SK-N-SH treated with all-trans-retinoic acid at 6 μM for 48 hours (cell line): ENCODE measurements at regions not wholly inside any gene's neighbourhood (a gene's known extent, or its start where the extent isn't known, plus 50 kb on each side); places are given as distances from the start of the nearest gene placed in this dataset.

Experiments
- ATAC-seq: fragments of 200-7000 bp; cut with Tn5 transposase; 3 replicates; pipeline ENCODE4 v1.9.1; 2020; ENCODE audit warnings: mild to moderate bottlenecking, moderate library complexity
- ARNTL ChIP-seq: fragments of 450-650 bp; formaldehyde crosslinking; IDR thresholded peaks from 2 replicates; pipeline ENCODE4 v1.5.0; 2020; ENCODE audit warnings: low read depth, mild to moderate bottlenecking, moderate library complexity, borderline replicate concordance
- BACH2 ChIP-seq: fragments of 250-450 bp; sonication (Bioruptor Pico); IDR thresholded peaks from 2 replicates; pipeline ENCODE4 v1.9.0; 2021; ENCODE audit warnings: mild to moderate bottlenecking, borderline replicate concordance
- CREB5 ChIP-seq: fragments of 250-450 bp; sonication (Bioruptor Pico); IDR thresholded peaks from 2 replicates; pipeline ENCODE4 v1.5.1; 2020; ENCODE audit warnings: low read depth, mild to moderate bottlenecking, moderate library complexity
- CSDC2 ChIP-seq: fragments of 250-450 bp; sonication (Bioruptor Pico); IDR thresholded peaks from 2 replicates; pipeline ENCODE4 v1.5.0; 2020; ENCODE audit warnings: mild to moderate bottlenecking, moderate library complexity
- CSRNP3 ChIP-seq: fragments of 250-450 bp; sonication (Bioruptor Pico); IDR thresholded peaks from 2 replicates; pipeline ENCODE4 v1.5.1; 2021; ENCODE audit warnings: mild to moderate bottlenecking, moderate library complexity
- GLIS3 ChIP-seq: fragments of 250-450 bp; sonication (Bioruptor Pico); IDR thresholded peaks from 2 replicates; pipeline ENCODE4 v1.5.0; 2020; ENCODE audit warnings: mild to moderate bottlenecking, moderate library complexity
- ISL1 ChIP-seq: fragments of 250-450 bp; sonication (Bioruptor Pico); IDR thresholded peaks from 2 replicates; pipeline ENCODE4 v2.1.2; 2022; ENCODE audit warnings: mild to moderate bottlenecking, moderate library complexity
- OSR1 ChIP-seq: fragments of 250-450 bp; sonication (Bioruptor Pico); IDR thresholded peaks from 2 replicates; pipeline ENCODE4 v1.8.0; 2022; ENCODE audit warnings: moderate library complexity, mild to moderate bottlenecking, inconsistent platforms
- PATZ1 ChIP-seq: fragments of 250-450 bp; sonication (Bioruptor Pico); IDR thresholded peaks from 2 replicates; pipeline ENCODE4 v1.8.0; 2020; ENCODE audit warnings: mild to moderate bottlenecking, moderate library complexity, borderline replicate concordance
- POU6F1 ChIP-seq: fragments of 250-450 bp; sonication (Bioruptor Pico); IDR thresholded peaks from 2 replicates; pipeline ENCODE4 v1.8.0; 2021; ENCODE audit warnings: low read depth, mild to moderate bottlenecking, moderate library complexity, borderline replicate concordance
- PPARA ChIP-seq: fragments of 250-450 bp; sonication (Bioruptor Pico); IDR thresholded peaks from 2 replicates; pipeline ENCODE4 v1.5.0; 2020; ENCODE audit warnings: mild to moderate bottlenecking, borderline replicate concordance
- RARB ChIP-seq: fragments of 250-450 bp; sonication (Bioruptor Pico); IDR thresholded peaks from 2 replicates; pipeline ENCODE4 v1.8.0; 2021; ENCODE audit warnings: mild to moderate bottlenecking, moderate library complexity
- SNAI2 ChIP-seq: fragments of 250-450 bp; sonication (Bioruptor Pico); IDR thresholded peaks from 2 replicates; pipeline ENCODE4 v1.5.0; 2020; ENCODE audit warnings: mild to moderate bottlenecking, moderate library complexity
- TCF4 ChIP-seq: fragments of 250-450 bp; sonication (Bioruptor Pico); IDR thresholded peaks from 2 replicates; pipeline ENCODE4 v1.8.0; 2021; ENCODE audit warnings: mild to moderate bottlenecking, moderate library complexity, borderline replicate concordance
- TOX ChIP-seq: fragments of 250-450 bp; sonication (Bioruptor Pico); IDR thresholded peaks from 2 replicates; pipeline ENCODE4 v1.8.0; 2021; ENCODE audit warnings: mild to moderate bottlenecking, moderate library complexity, borderline replicate concordance
- TSHZ2 ChIP-seq: fragments of 250-450 bp; sonication (Bioruptor Pico); IDR thresholded peaks from 2 replicates; pipeline ENCODE4 v1.5.0; 2020; ENCODE audit warnings: mild to moderate bottlenecking, moderate library complexity
- ZC3H10 ChIP-seq: fragments of 250-450 bp; sonication (Bioruptor Pico); IDR thresholded peaks from 2 replicates; pipeline ENCODE4 v1.5.1; 2021; ENCODE audit warnings: mild to moderate bottlenecking, moderate library complexity
- ZFP30 ChIP-seq: fragments of 450-650 bp; formaldehyde crosslinking; IDR thresholded peaks from 2 replicates; pipeline ENCODE4 v1.5.0; 2022; ENCODE audit warnings: mild to moderate bottlenecking, moderate library complexity
- ZNF8 ChIP-seq: fragments of 450-650 bp; formaldehyde crosslinking; IDR thresholded peaks from 2 replicates; pipeline ENCODE4 v1.5.0; 2020; ENCODE audit warnings: mild to moderate bottlenecking, moderate library complexity

- ATAC-seq = no peak
- no peak for TF ChIP-seq BACH2 (CRISPR knock-in tag)
- TF ChIP-seq SNAI2 (CRISPR knock-in tag) = no peak
- no peak for TF ChIP-seq PPARA (CRISPR knock-in tag)
- no peak for TF ChIP-seq ARNTL
- no peak for TF ChIP-seq POU6F1 (CRISPR knock-in tag)
- no peak for TF ChIP-seq RARB (CRISPR knock-in tag)
- no peak for TF ChIP-seq ZC3H10 (CRISPR knock-in tag)
- no peak for TF ChIP-seq TOX (CRISPR knock-in tag)
- no peak for TF ChIP-seq CSRNP3 (CRISPR knock-in tag)
- TF ChIP-seq TCF4 (CRISPR knock-in tag) = no peak
- TF ChIP-seq TSHZ2 (CRISPR knock-in tag) = no peak
- TF ChIP-seq OSR1 (CRISPR knock-in tag) = no peak
- TF ChIP-seq CREB5 (CRISPR knock-in tag) = no peak
- no peak for TF ChIP-seq ZNF8 (CRISPR knock-in tag)
Measured at GRCh38 chr10:131001438-131001837, 310.1 kb downstream of the TCERG1L start.

- no peak for ATAC-seq
- TF ChIP-seq ZFP30 (no peak), ISL1 (CRISPR knock-in tag) (no peak), GLIS3 (CRISPR knock-in tag) (no peak), ZC3H10 (CRISPR knock-in tag) (no peak), OSR1 (CRISPR knock-in tag) (no peak), POU6F1 (CRISPR knock-in tag) (no peak), BACH2 (CRISPR knock-in tag) (no peak), TOX (CRISPR knock-in tag) (no peak), CSRNP3 (CRISPR knock-in tag) (no peak), RARB (CRISPR knock-in tag) (no peak), SNAI2 (CRISPR knock-in tag) (no peak), PATZ1 (CRISPR knock-in tag) (no peak), CREB5 (CRISPR knock-in tag) (no peak), CSDC2 (no peak)
Measured at GRCh38 chr10:131002031-131002861, 309.3 kb downstream of the TCERG1L start.
